T-helper 1 cell treated with Interleukin-12 subunit alpha and Interleukin-12 subunit beta and Interleukin-4 antibody, amounts not matched to agents 30 ng/mL and 1 ng/mL, for 36 hours (primary cell): ENCODE measurements at regions not wholly inside any gene's neighbourhood (a gene's known extent, or its start where the extent isn't known, plus 50 kb on each side); places are given as distances from the start of the nearest gene placed in this dataset.
"Not testable (repeated sequence)": the region's sequence is repeated elsewhere in the genome, so short reads cannot be mapped to it uniquely, and the experiment has no call there.

ENCODE experiments used
- intact Hi-C: fragments of 100-400 bp; cut with micrococcal nuclease; formaldehyde crosslinking; loops from one replicate; pipeline ENCODE4 v1.15.1; 2024

- intact Hi-C loops = no loop called here
Observed at GRCh38 chr12:63508543-63508942, 159.8 kb downstream of the DPY19L2 start.

GRCh38 chr12:63499567-63499966 lies 168.7 kb downstream of the DPY19L2 start:
- intact Hi-C loops = no loop called here

DNA sequence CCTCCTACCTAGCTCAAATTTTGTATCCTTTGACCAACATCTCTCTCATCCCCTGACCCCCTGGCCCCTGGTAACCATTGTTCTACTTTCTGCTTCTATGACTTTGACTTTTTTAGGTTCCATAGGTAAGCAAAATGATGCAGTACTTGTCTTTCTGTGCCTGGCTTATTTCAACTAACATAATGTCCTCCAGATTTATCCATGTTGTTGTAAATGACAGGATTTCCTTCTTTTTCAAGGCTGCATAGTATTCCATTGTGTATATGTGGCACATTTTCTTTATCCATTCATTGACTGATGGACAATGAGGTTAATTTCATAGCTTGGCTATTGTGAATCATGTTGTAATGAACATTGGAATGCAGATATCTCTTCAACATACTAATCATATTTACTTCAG lies 170.1 kb downstream of the DPY19L2 start:
- intact Hi-C loops = no loop called here

- intact Hi-C loops = no loop called here
Observed at GRCh38 chr12:63496654-63497053, 171.6 kb downstream of the DPY19L2 start.

DNA sequence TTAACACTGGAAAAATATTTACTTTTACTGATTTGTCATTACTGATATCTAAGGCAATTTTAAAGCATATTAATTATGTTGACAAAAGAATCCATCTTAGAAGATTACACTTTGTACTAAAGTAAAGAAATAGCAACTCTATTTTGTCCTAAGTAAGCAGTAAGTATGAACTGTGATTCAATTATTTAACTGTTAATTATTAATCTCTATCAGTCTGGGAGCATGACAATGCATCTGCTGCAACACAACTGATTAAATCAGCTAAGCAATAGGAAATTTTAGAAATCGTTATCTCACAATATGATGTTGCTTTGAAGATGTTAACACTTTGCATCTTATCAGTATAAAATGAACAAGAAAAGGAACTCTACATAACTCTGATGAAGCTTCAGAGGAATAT lies 172.3 kb downstream of the DPY19L2 start:
- intact Hi-C loops = no loop called here

DNA sequence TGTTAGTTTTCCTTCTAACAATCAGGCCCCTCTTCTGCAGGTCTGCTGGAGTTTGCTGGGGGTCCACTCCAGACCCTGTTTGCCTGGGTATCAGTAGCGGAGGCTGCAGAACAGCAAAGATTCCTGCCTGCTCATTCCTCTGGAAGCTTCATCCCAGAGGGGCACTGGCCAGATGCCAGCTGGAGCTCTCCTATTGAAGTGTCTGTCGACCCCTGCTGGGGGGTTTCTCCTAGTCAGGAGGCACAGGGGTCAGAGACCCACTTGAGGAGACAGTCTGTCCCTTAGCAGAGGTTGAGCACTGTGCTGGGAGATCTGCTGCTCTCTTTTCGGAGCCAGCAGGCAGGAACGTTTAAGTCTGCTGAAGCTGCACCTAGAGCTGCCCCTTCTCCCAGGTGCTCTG lies 174.9 kb downstream of the DPY19L2 start:
- intact Hi-C loops = not testable (repeated sequence)

- intact Hi-C loops = no loop called here
Observed at GRCh38 chr12:63480186-63480585, 188.1 kb downstream of the DPY19L2 start.

GRCh38 chr12:63470161-63470560 lies 198.1 kb downstream of the DPY19L2 start:
- intact Hi-C loops = no loop called here

GRCh38 chr12:63467951-63468350 lies 200.3 kb downstream of the DPY19L2 start:
- intact Hi-C loops = no loop called here

GRCh38 chr12:63457857-63458256 lies 210.4 kb downstream of the DPY19L2 start:
- intact Hi-C loops = no loop called here

DNA sequence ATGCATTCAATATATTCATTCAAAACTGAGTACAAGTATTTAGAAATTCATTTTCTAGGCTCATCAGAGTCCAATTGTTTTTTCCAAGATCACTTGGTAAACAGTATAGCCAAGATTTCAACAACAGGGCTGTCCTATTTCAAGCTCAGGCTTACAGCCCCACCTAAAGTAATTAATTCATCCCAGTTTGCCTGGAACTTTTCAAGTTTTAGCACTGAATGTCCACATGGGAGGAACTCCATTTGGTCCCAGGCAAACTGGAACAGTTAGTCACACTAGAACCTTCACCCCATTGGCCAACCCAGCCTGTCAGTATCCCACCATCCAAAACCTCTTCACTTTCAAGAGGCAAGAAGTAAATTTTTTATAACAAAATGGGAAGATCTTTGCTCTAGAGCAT lies 210.9 kb downstream of the DPY19L2 start:
- intact Hi-C loops = no loop called here

DNA sequence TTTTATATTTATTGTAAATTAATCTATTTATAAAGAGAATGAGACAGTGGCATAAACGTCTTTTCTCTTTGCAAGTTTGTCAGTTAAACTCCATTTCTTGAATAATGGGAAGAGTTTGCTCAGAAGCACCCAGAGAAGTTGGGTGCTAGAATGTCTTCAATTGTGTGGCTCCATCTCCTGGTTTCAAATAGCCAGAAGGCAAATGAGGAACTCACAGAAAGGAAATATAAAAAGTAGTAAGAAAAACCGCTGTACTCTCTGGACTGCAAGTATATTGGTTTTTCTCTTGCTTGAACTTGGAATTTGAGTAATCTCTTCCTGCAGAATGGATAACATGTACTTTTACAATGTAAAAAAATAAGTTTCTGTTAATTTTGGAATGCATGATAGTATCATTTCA lies 217.5 kb downstream of the DPY19L2 start:
- intact Hi-C loops = no loop called here

- intact Hi-C loops = no loop called here
Observed at GRCh38 chr12:63450334-63450733, 218.0 kb downstream of the DPY19L2 start.

GRCh38 chr12:63445224-63445880 lies 222.9 kb downstream of the DPY19L2 start:
- intact Hi-C loops = no loop called here

DNA sequence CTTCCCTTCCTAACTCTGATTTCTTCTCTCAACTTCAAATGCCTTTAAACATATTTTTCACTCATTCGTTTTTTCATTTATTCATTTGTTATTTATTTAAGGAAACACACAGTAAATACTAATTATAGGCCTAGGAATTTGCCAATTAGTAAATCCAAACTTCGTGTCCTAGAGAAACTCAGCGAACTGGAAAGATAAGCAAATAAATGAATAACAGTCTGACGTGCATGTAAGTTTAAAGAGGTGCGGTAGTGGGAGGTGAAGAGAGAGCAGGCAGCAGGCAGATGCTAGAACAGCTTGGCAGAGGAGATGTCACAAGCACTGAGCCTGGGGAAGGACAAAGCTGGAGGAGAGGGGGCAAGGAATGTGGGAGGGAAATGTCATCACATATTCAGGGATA lies 228.2 kb downstream of the DPY19L2 start:
- intact Hi-C loops = no loop called here

GRCh38 chr12:63434384-63434783 lies 233.9 kb downstream of the DPY19L2 start:
- intact Hi-C loops = not testable (repeated sequence)

- intact Hi-C loops = not testable (repeated sequence)
Observed at GRCh38 chr12:63427969-63428368, 240.3 kb downstream of the DPY19L2 start.

DNA sequence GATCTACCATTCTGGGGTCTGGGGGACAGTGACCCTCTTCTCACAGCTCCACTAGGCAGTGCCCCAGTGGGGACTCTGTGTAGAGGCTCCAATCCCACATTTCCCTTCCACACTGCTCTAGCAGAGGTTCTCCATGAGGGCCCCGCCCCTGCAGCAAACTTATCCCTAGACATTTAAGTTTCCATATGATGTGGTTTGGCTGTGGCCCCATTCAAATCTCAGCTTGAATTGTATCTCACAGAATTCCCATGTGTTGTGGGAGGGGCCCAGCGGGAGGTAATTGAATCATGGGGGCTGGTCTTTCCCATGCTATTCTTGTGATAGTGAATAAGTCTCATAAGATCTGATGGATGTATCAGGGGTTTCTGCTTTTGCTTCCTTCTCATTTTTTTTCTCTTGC lies 241.3 kb downstream of the DPY19L2 start:
- intact Hi-C loops = not testable (repeated sequence)

DNA sequence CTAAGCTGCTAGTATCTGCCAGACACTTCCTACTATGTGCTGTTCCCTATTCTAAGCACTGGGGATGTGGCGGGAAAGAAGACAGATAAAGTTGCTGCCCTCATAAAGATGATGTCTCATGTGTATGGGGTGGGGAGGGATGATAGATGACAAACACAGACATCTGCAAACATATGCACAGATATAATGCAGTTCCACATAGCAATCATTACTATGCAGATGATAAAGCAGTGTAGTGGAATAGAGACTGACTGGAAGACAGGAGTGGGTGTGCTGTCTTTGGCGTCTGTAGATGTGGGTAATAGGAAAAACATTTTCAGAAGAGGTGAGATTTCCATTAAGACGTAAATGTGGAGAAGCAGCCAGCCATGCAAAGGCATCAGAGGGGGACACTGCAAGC lies 243.6 kb downstream of the DPY19L2 start:
- intact Hi-C loops = loop anchor here (5.0 kb wide), 1 partner anchor 322 kb away; no protein-coding TSS in a partner anchor

GRCh38 chr12:63423839-63424238 lies 244.5 kb downstream of the DPY19L2 start:
- intact Hi-C loops = loop anchor here (5.0 kb wide), 1 partner anchor 322 kb away; no protein-coding TSS in a partner anchor

DNA sequence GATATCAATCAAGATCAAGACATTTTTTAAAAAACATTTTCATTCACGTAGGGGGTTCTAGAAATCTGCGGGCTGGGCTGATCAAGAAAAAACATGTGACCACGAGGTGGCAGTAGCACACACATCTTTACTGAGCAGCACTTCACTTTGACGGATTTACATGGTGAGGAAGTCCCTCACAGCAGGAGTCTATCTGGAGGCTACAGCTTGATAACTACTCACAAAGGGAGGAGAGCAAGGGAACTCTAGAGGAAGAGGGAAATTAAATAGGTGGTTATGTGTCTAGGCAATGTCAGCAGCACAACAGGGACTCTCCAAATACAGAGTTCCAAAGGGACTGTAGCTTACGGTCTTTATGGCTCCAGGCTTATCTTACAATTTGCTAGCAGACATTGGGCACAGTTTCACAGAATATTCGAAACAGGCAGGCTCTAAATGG lies 248.1 kb downstream of the DPY19L2 start:
- intact Hi-C loops = loop anchor here (5.0 kb wide), 1 partner anchor 318 kb away; no protein-coding TSS in a partner anchor

GRCh38 chr12:63419154-63419553 lies 249.1 kb downstream of the DPY19L2 start:
- intact Hi-C loops = no loop called here

DNA sequence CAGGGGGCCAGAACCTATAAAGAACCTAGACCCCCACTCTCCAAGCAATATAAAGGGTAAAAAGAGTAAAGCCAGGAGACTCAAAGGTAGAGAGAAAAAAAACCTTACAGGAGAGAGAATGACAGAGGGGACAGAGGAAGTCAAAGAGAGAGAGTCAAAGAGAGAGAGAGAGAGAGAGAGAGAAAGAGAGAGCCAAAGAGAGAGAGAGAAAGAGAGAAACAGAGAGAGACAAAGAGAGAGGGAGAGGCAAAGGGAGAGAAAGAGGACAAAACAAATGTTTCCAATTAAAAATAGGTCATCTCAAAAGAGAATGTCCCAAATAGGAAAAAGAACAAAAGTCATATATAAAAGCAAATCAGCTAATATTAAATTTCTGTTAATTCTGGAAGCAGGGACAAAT lies 251.5 kb downstream of the DPY19L2 start:
- intact Hi-C loops = no loop called here

DNA sequence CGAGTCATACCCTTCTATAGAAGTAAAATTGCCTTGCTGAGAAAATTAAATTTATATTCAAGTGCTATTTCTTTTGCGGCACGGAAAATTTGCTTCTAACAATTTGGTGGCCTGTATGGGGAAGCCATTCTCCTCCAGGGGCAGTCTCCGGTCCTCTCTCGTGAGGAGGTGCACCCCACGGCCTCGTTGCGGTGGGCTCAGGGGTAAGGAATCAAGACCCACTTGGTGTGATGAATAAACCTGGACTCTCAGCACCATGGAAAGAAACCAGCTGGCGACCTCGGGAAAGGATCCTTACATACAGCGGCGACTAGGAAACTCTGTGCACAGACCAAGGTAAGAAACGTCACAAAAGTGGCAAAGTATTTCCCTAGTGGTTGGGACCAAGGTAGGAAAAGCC lies 252.9 kb downstream of the DPY19L2 start:
- intact Hi-C loops = no loop called here
